ENCODE measurements at regions not wholly inside any gene's neighbourhood (a gene's known extent, or its start where the extent isn't known, plus 50 kb on each side); places are given as distances from the start of the nearest gene placed in this dataset.

GRCh38 chr11:70525466-70525865, 127.1 kb downstream of the CTTN start (continued):
- TF ChIP-seq ZNF142 (CRISPR knock-in tag; IDR thresholded peaks at IDR 0.05) (no peak), ZBTB26 (CRISPR knock-in tag; IDR thresholded peaks at IDR 0.05; ENCODE audit: borderline replicate concordance) (no peak), ZC3H4 (CRISPR knock-in tag; IDR thresholded peaks at IDR 0.05; ENCODE audit: borderline replicate concordance) (no peak), PHF20 (CRISPR knock-in tag; IDR thresholded peaks at IDR 0.05) (no peak), ZSCAN9 (CRISPR knock-in tag; IDR thresholded peaks at IDR 0.05; ENCODE audit: borderline replicate concordance) (no peak)
